G401 (cell line): ENCODE measurements at regions not wholly inside any gene's neighbourhood (a gene's known extent, or its start where the extent isn't known, plus 50 kb on each side); places are given as distances from the start of the nearest gene placed in this dataset.

ENCODE experiments used
- DNase-seq: peaks from one replicate; pipeline ENCODE4 v3.0.0-alpha.2; 2015; ENCODE audit warnings: low spot score
- in situ Hi-C: cut with HindIII; loops from 2 replicates; pipeline ENCODE4 v1.10.0; 2016; ENCODE audit warnings: low sequenced_read_pairs, mixed read lengths

GRCh38 chr5:133735346-133735745 is 123.0 kb upstream of the FSTL4 start:
- no peak for DNase-seq
- in situ Hi-C loops, result no loop called here

- in situ Hi-C loops, result no loop called here
- no peak for DNase-seq
Measured at GRCh38 chr5:133734916-133735315, 122.6 kb upstream of the FSTL4 start.

GRCh38 chr5:133732536-133732935 is 120.2 kb upstream of the FSTL4 start:
- in situ Hi-C loops, result no loop called here
- no peak for DNase-seq

- DNase-seq, result no peak
- in situ Hi-C loops, result no loop called here
Measured at GRCh38 chr5:133731951-133732350, 119.6 kb upstream of the FSTL4 start.

- peak; percentile 21 for DNase-seq
- in situ Hi-C loops, result no loop called here
Measured at GRCh38 chr5:133730866-133731265, 118.5 kb upstream of the FSTL4 start.

- DNase-seq, result no peak
- in situ Hi-C loops, result no loop called here
Measured at GRCh38 chr5:133730346-133730745, 118.0 kb upstream of the FSTL4 start.

GRCh38 chr5:133729800-133730199 is 117.5 kb upstream of the FSTL4 start:
- no peak for DNase-seq
- in situ Hi-C loops, result no loop called here

GRCh38 chr5:133728475-133728874 is 116.1 kb upstream of the FSTL4 start:
- in situ Hi-C loops, result no loop called here
- DNase-seq, result no peak

- in situ Hi-C loops, result no loop called here
- no peak for DNase-seq
Measured at GRCh38 chr5:133727636-133728035, 115.3 kb upstream of the FSTL4 start.

- DNase-seq, result no peak
- in situ Hi-C loops, result no loop called here
Measured at GRCh38 chr5:133723651-133724366, 111.5 kb upstream of the FSTL4 start.

- in situ Hi-C loops, result no loop called here
- no peak for DNase-seq
Measured at GRCh38 chr5:133723126-133723525, 110.8 kb upstream of the FSTL4 start.

- no peak for DNase-seq
- in situ Hi-C loops, result no loop called here
Measured at GRCh38 chr5:133721365-133721764, 109.0 kb upstream of the FSTL4 start.

- no peak for DNase-seq
- in situ Hi-C loops, result no loop called here
Measured at GRCh38 chr5:133718457-133718856, 106.1 kb upstream of the FSTL4 start.

- in situ Hi-C loops, result no loop called here
- DNase-seq, result no peak
Measured at GRCh38 chr5:133716532-133717183, 104.3 kb upstream of the FSTL4 start.

- in situ Hi-C loops, result no loop called here
- DNase-seq, result no peak
Measured at GRCh38 chr5:133715616-133716015, 103.3 kb upstream of the FSTL4 start.

GRCh38 chr5:133715216-133715615 is 102.9 kb upstream of the FSTL4 start:
- in situ Hi-C loops, result no loop called here
- DNase-seq, result no peak

GRCh38 chr5:133714161-133714915 is 102.0 kb upstream of the FSTL4 start:
- DNase-seq, result no peak
- in situ Hi-C loops, result no loop called here

- in situ Hi-C loops, result no loop called here
Measured at GRCh38 chr5:133713751-133714150, 101.4 kb upstream of the FSTL4 start.

GRCh38 chr5:133713209-133713608 is 100.9 kb upstream of the FSTL4 start:
- no peak for DNase-seq
- in situ Hi-C loops, result no loop called here

More at GRCh38 chr5:133713751-133714150, 101.4 kb upstream of the FSTL4 start:
- DNase-seq, result no peak

- no peak for DNase-seq
- in situ Hi-C loops, result no loop called here
Measured at GRCh38 chr5:133712562-133712961, 100.2 kb upstream of the FSTL4 start.
